SU-DHL-6 (cell line): ENCODE measurements at regions not wholly inside any gene's neighbourhood (a gene's known extent, or its start where the extent isn't known, plus 50 kb on each side); places are given as distances from the start of the nearest gene placed in this dataset.

Experiments used
- H2AFZ ChIP-seq: fragments of 200-600 bp; sonication (generic); 2 replicates; pipeline ENCODE4 v1.6.1; 2014; ENCODE audit warnings: low read depth, mild to moderate bottlenecking, moderate library complexity, mixed read lengths, antibody characterized with exemption, low read length; ENCODE audit not compliant: severe bottlenecking
- H3F3A ChIP-seq: fragments of 200-600 bp; shearing (Covaris generic); 2 replicates; pipeline ENCODE4 v1.6.0; 2016; ENCODE audit warnings: antibody characterized with exemption, mild to moderate bottlenecking; ENCODE audit not compliant: insufficient read depth
- H3K27ac ChIP-seq: fragments of 200-600 bp; sonication (generic); 2 replicates; pipeline ENCODE4 v1.5.1; 2016; ENCODE audit warnings: low read depth, mild to moderate bottlenecking, low read length, moderate library complexity, mixed read lengths
- H3K27me3 ChIP-seq: fragments of 200-600 bp; sonication (generic), shearing (Covaris generic); 2 replicates; pipeline ENCODE4 v1.6.0; 2014; ENCODE audit warnings: mild to moderate bottlenecking, low read length
- H3K36me3 ChIP-seq: fragments of 200-600 bp; sonication (generic); 2 replicates; pipeline ENCODE4 v1.6.1; 2014; ENCODE audit warnings: mild to moderate bottlenecking, low read length, mixed read lengths
- H3K4me2 ChIP-seq: fragments of 300-600, 200-600 bp; shearing (Covaris generic), sonication (generic); 2 replicates; pipeline ENCODE4 v1.6.0; 2014; ENCODE audit warnings: low read length, low read depth, mild to moderate bottlenecking; ENCODE audit not compliant: poor library complexity, severe bottlenecking
- H3K4me3 ChIP-seq: fragments of 200-600 bp; sonication (generic); 2 replicates; pipeline ENCODE4 v1.5.1; 2014; ENCODE audit warnings: antibody characterized with exemption, low read length, mild to moderate bottlenecking, mixed read lengths; ENCODE audit not compliant: insufficient read depth, poor library complexity, severe bottlenecking
- H3K79me2 ChIP-seq: fragments of 200-600 bp; sonication (generic); 2 replicates; pipeline ENCODE4 v1.6.1; 2014; ENCODE audit warnings: mild to moderate bottlenecking, low read length, moderate library complexity; ENCODE audit not compliant: insufficient read depth
- H3K9ac ChIP-seq: fragments of 200-600 bp; sonication (generic); 2 replicates; pipeline ENCODE4 v1.7.0; 2014; ENCODE audit warnings: mild to moderate bottlenecking, low read length
- H3K9me2 ChIP-seq: fragments of 200-600 bp; sonication (generic); replicated peaks from 2 replicates; pipeline ENCODE4 v1.6.1; 2014; ENCODE audit warnings: low read length; ENCODE audit not compliant: insufficient read depth
- H3K9me3 ChIP-seq: fragments of 200-600 bp; sonication (generic); 2 replicates; pipeline ENCODE4 v1.6.1; 2014; ENCODE audit warnings: low read length, mixed read lengths; ENCODE audit not compliant: insufficient read depth
- H4K20me1 ChIP-seq: fragments of 200-600 bp; sonication (generic); 2 replicates; pipeline ENCODE4 v1.6.1; 2014; ENCODE audit warnings: low read depth, mild to moderate bottlenecking, antibody characterized with exemption, low read length, moderate library complexity, mixed read lengths
- EZH2phosphoT487 ChIP-seq: fragments of 200-600 bp; sonication (generic), shearing (Covaris generic); conservative IDR thresholded peaks from 2 replicates; pipeline ENCODE4 v1.6.1; 2018; ENCODE audit warnings: mild to moderate bottlenecking, antibody characterized with exemption, low read length, moderate library complexity, mixed read lengths
- TF ChIP-seq, protein P1 (sequence below): fragments of 200-600 bp; sonication (generic); IDR thresholded peaks from one replicate; pipeline ENCODE4 v1.5.1; 2017; ENCODE audit warnings: antibody characterized with exemption, mild to moderate bottlenecking, low read length, moderate library complexity; ENCODE audit not compliant: insufficient read depth, poor library complexity, severe bottlenecking

- Histone ChIP-seq H3K9me3 (no peaks in the 10 kb centered on the region), H3K36me3 (no peaks in the 10 kb centered on the region), H3K4me3 (no peak overlapping the region), H3K79me2 (no peaks in the 10 kb centered on the region), H3K27me3 (no peaks in the 10 kb centered on the region), H3K9me2 (no peaks in the 10 kb centered on the region), H3K9ac (no peak overlapping the region), H3K27ac (no peak overlapping the region), H3K4me2 (no peak overlapping the region), H2AFZ (no peak overlapping the region), H3F3A (no peaks in the 10 kb centered on the region), H4K20me1 (no peaks in the 10 kb centered on the region)
- TF ChIP-seq EZH2phosphoT487, result no peak
- TF ChIP-seq, protein P1, sequence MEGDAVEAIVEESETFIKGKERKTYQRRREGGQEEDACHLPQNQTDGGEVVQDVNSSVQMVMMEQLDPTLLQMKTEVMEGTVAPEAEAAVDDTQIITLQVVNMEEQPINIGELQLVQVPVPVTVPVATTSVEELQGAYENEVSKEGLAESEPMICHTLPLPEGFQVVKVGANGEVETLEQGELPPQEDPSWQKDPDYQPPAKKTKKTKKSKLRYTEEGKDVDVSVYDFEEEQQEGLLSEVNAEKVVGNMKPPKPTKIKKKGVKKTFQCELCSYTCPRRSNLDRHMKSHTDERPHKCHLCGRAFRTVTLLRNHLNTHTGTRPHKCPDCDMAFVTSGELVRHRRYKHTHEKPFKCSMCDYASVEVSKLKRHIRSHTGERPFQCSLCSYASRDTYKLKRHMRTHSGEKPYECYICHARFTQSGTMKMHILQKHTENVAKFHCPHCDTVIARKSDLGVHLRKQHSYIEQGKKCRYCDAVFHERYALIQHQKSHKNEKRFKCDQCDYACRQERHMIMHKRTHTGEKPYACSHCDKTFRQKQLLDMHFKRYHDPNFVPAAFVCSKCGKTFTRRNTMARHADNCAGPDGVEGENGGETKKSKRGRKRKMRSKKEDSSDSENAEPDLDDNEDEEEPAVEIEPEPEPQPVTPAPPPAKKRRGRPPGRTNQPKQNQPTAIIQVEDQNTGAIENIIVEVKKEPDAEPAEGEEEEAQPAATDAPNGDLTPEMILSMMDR, result no peak
Measured at GRCh38 chr4:60605646-60606354, 594.3 kb upstream of the ADGRL3 start.

- Histone ChIP-seq H3K4me2 (no peak overlapping the region), H4K20me1 (no peaks in the 10 kb centered on the region)
Measured at GRCh38 chr4:60611762-60612496, 588.2 kb upstream of the ADGRL3 start.

GRCh38 chr4:60617731-60618130 is 582.4 kb upstream of the ADGRL3 start:
- no peaks in the 10 kb centered on the region for H3K36me3 ChIP-seq
- H3K4me2 ChIP-seq, result no peak overlapping the region
- H3K79me2 ChIP-seq, result no peaks in the 10 kb centered on the region
- H3K4me3 ChIP-seq, result no peak overlapping the region
- H3K9me3 ChIP-seq, result no peaks in the 10 kb centered on the region
- H3K27ac ChIP-seq, result no peak overlapping the region
- no peak overlapping the region for H2AFZ ChIP-seq
- TF ChIP-seq EZH2phosphoT487, result no peak
- no peaks in the 10 kb centered on the region for H3F3A ChIP-seq
- no peaks in the 10 kb centered on the region for H4K20me1 ChIP-seq
- H3K27me3 ChIP-seq, result no peaks in the 10 kb centered on the region
- H3K9me2 ChIP-seq, result no peaks in the 10 kb centered on the region
- H3K9ac ChIP-seq, result no peak overlapping the region

More at GRCh38 chr4:60611762-60612496, 588.2 kb upstream of the ADGRL3 start:
- no peak overlapping the region for H3K4me3 ChIP-seq
- H3K79me2 ChIP-seq, result no peaks in the 10 kb centered on the region
- H3K27ac ChIP-seq, result no peak overlapping the region
- H3K9me2 ChIP-seq, result no peaks in the 10 kb centered on the region
- TF ChIP-seq EZH2phosphoT487, result no peak
- TF ChIP-seq, protein P1, result no peak
- no peaks in the 10 kb centered on the region for H3K36me3 ChIP-seq
- no peaks in the 10 kb centered on the region for H3K9me3 ChIP-seq
- H3K9ac ChIP-seq, result no peak overlapping the region
- H3F3A ChIP-seq, result no peaks in the 10 kb centered on the region
- H2AFZ ChIP-seq, result no peak overlapping the region
- no peaks in the 10 kb centered on the region for H3K27me3 ChIP-seq
